WTC11 (cell line): ENCODE measurements at regions not wholly inside any gene's neighbourhood (a gene's known extent, or its start where the extent isn't known, plus 50 kb on each side); places are given as distances from the start of the nearest gene placed in this dataset.

ENCODE experiments used
- MXD4 ChIP-seq: fragments of 250-450 bp; sonication (Bioruptor Pico); IDR thresholded peaks from 2 replicates; pipeline ENCODE4 v1.8.0; 2021; ENCODE audit warnings: mild to moderate bottlenecking, moderate library complexity, borderline replicate concordance
- SMAD3 ChIP-seq: sonication (generic); formaldehyde crosslinking; IDR thresholded peaks from 2 replicates; pipeline ENCODE4 v1.8.0; 2022; ENCODE audit warnings: missing genetic modification reagents, mild to moderate bottlenecking, borderline replicate concordance
- ZNF416 ChIP-seq: fragments of 250-450 bp; sonication (Bioruptor Pico); IDR thresholded peaks from 2 replicates; pipeline ENCODE4 v1.9.0; 2021; ENCODE audit warnings: mild to moderate bottlenecking, inconsistent platforms
- TF ChIP-seq, protein P1 (sequence below): sonication (generic); formaldehyde crosslinking; conservative IDR thresholded peaks from 2 replicates; pipeline ENCODE4 v1.8.1; 2022; ENCODE audit warnings: mild to moderate bottlenecking, missing genetic modification reagents
- TF ChIP-seq, protein P2 (sequence below): sonication (generic); formaldehyde crosslinking; IDR thresholded peaks from 2 replicates; pipeline ENCODE4 v1.8.0; 2022; ENCODE audit warnings: mild to moderate bottlenecking, missing genetic modification reagents
- TF ChIP-seq, protein P3 (sequence below): fragments of 200-600 bp; IDR thresholded peaks from 2 replicates; pipeline ENCODE4 v1.8.0; 2022; ENCODE audit warnings: antibody characterized with exemption
- TF ChIP-seq, protein P4 (sequence below): sonication (generic); formaldehyde crosslinking; IDR thresholded peaks from 2 replicates; pipeline ENCODE4 v1.8.1; 2022; ENCODE audit warnings: missing genetic modification reagents, borderline replicate concordance
- TF ChIP-seq, protein P5 (sequence below): sonication (generic); formaldehyde crosslinking; conservative IDR thresholded peaks from 2 replicates; pipeline ENCODE4 v1.8.1; 2023; ENCODE audit warnings: mild to moderate bottlenecking, low read depth, missing genetic modification reagents, moderate library complexity

DNA sequence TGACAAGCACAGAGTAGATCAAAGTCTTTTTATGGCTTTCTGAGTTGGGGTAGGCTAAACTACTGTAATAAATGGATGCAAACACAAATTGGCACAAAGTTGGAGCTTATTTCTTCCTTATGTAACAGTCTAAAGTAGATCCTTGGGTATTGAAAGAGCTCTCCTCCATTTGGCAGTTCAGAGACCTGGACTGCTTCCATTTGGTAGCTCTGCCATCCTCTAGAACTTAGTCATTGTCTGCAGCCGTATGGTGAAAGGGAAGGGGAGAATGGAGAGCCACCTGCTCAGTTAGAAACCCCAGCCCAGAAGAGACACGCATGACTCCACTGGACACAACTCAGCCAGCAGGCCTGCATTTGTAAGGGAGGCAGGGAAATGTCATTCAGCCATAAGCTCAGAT, 345.0 kb downstream of the DMAC1 start:
- TF ChIP-seq, protein P1, sequence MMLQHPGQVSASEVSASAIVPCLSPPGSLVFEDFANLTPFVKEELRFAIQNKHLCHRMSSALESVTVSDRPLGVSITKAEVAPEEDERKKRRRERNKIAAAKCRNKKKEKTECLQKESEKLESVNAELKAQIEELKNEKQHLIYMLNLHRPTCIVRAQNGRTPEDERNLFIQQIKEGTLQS (CRISPR knock-in tag): no peak
- TF ChIP-seq, protein P2, sequence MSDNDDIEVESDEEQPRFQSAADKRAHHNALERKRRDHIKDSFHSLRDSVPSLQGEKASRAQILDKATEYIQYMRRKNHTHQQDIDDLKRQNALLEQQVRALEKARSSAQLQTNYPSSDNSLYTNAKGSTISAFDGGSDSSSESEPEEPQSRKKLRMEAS (CRISPR knock-in tag): no peak
- TF ChIP-seq, protein P3, sequence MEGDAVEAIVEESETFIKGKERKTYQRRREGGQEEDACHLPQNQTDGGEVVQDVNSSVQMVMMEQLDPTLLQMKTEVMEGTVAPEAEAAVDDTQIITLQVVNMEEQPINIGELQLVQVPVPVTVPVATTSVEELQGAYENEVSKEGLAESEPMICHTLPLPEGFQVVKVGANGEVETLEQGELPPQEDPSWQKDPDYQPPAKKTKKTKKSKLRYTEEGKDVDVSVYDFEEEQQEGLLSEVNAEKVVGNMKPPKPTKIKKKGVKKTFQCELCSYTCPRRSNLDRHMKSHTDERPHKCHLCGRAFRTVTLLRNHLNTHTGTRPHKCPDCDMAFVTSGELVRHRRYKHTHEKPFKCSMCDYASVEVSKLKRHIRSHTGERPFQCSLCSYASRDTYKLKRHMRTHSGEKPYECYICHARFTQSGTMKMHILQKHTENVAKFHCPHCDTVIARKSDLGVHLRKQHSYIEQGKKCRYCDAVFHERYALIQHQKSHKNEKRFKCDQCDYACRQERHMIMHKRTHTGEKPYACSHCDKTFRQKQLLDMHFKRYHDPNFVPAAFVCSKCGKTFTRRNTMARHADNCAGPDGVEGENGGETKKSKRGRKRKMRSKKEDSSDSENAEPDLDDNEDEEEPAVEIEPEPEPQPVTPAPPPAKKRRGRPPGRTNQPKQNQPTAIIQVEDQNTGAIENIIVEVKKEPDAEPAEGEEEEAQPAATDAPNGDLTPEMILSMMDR: no peak
- no peak for TF ChIP-seq MXD4
- TF ChIP-seq, protein P4, sequence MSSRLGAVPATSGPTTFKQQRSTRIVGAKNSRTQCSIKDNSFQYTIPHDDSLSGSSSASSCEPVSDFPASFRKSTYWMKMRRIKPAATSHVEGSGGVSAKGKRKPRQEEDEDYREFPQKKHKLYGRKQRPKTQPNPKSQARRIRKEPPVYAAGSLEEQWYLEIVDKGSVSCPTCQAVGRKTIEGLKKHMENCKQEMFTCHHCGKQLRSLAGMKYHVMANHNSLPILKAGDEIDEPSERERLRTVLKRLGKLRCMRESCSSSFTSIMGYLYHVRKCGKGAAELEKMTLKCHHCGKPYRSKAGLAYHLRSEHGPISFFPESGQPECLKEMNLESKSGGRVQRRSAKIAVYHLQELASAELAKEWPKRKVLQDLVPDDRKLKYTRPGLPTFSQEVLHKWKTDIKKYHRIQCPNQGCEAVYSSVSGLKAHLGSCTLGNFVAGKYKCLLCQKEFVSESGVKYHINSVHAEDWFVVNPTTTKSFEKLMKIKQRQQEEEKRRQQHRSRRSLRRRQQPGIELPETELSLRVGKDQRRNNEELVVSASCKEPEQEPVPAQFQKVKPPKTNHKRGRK (CRISPR knock-in tag): no peak
- TF ChIP-seq, protein P5, sequence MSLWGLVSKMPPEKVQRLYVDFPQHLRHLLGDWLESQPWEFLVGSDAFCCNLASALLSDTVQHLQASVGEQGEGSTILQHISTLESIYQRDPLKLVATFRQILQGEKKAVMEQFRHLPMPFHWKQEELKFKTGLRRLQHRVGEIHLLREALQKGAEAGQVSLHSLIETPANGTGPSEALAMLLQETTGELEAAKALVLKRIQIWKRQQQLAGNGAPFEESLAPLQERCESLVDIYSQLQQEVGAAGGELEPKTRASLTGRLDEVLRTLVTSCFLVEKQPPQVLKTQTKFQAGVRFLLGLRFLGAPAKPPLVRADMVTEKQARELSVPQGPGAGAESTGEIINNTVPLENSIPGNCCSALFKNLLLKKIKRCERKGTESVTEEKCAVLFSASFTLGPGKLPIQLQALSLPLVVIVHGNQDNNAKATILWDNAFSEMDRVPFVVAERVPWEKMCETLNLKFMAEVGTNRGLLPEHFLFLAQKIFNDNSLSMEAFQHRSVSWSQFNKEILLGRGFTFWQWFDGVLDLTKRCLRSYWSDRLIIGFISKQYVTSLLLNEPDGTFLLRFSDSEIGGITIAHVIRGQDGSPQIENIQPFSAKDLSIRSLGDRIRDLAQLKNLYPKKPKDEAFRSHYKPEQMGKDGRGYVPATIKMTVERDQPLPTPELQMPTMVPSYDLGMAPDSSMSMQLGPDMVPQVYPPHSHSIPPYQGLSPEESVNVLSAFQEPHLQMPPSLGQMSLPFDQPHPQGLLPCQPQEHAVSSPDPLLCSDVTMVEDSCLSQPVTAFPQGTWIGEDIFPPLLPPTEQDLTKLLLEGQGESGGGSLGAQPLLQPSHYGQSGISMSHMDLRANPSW (CRISPR knock-in tag): no peak
- no peak for TF ChIP-seq ZNF416 (CRISPR knock-in tag)
- no peak for TF ChIP-seq SMAD3 (CRISPR knock-in tag)
